Keratinocyte (primary cell): ENCODE measurements at regions not wholly inside any gene's neighbourhood (a gene's known extent, or its start where the extent isn't known, plus 50 kb on each side); places are given as distances from the start of the nearest gene placed in this dataset.
A peak's percentile ranks its signal among the peaks of the same experiment; 100 is the strongest.

ENCODE experiments used
- DNase-seq: peaks from one replicate; pipeline ENCODE4 v3.0.0-alpha.2; 2011; ENCODE audit warnings: low read depth, missing footprints, low spot score
- FAIRE-seq: peaks from 2 replicates; lab custom pipeline; 2011; peaks lifted over from hg19 to GRCh38; lab: Jason Lieb, UNC
- H2AFZ ChIP-seq: 2 replicates; pipeline ENCODE4 v1.6.0; 2012; ENCODE audit warnings: low read length, control low read depth, inconsistent platforms; ENCODE audit not compliant: control insufficient read depth
- H3K27ac ChIP-seq: 2 replicates; pipeline ENCODE4 v1.5.1; 2011; ENCODE audit warnings: low read length; ENCODE audit not compliant: control insufficient read depth, insufficient read depth
- H3K27me3 ChIP-seq: 3 replicates; pipeline ENCODE4 v1.6.0; 2011; ENCODE audit warnings: low read length; ENCODE audit not compliant: control insufficient read depth, insufficient read depth; ENCODE audit errors: extremely low read depth
- H3K36me3 ChIP-seq, 2 experiments: 2 replicates in 1 of 2; 3 replicates in 1 of 2; pipeline ENCODE4 v1.5.1; 2011; ENCODE audit warnings: low read length in 2 of 2, mild to moderate bottlenecking in 1 of 2; ENCODE audit not compliant: control insufficient read depth in 2 of 2, insufficient read depth in 2 of 2; ENCODE audit errors: extremely low read depth in 1 of 2
- H3K4me1 ChIP-seq: 3 replicates; pipeline ENCODE4 v1.5.1; 2011; ENCODE audit warnings: low read length; ENCODE audit not compliant: control insufficient read depth, insufficient read depth; ENCODE audit errors: extremely low read depth
- H3K4me2 ChIP-seq: 3 replicates; pipeline ENCODE4 v1.6.0; 2011; ENCODE audit warnings: low read depth, low read length; ENCODE audit not compliant: control insufficient read depth, insufficient read depth; ENCODE audit errors: extremely low read depth
- H3K4me3 ChIP-seq, 3 experiments: fragments of 200-600 bp in 1 of 3; sonication (generic) in 1 of 3; 2 replicates in 2 of 3; 3 replicates in 1 of 3; pipeline ENCODE4 v1.5.1; 2011 to 2016; ENCODE audit warnings: low read length in 3 of 3, mild to moderate bottlenecking in 3 of 3, control low read depth in 2 of 3, inconsistent platforms in 1 of 3, low read depth in 1 of 3, mixed read lengths in 1 of 3, mixed run types in 1 of 3, moderate library complexity in 1 of 3; ENCODE audit not compliant: control insufficient read depth in 2 of 3, insufficient read depth in 2 of 3; ENCODE audit errors: extremely low read depth in 1 of 3
- H3K79me2 ChIP-seq: 2 replicates; pipeline ENCODE4 v1.6.0; 2012; ENCODE audit warnings: low read length; ENCODE audit not compliant: control insufficient read depth, insufficient read depth
- H3K9ac ChIP-seq: 3 replicates; pipeline ENCODE4 v1.6.0; 2011; ENCODE audit warnings: low read length; ENCODE audit not compliant: control insufficient read depth, insufficient read depth; ENCODE audit errors: extremely low read depth
- H3K9me1 ChIP-seq: 3 replicates; pipeline ENCODE4 v1.6.0; 2011; ENCODE audit warnings: low read length; ENCODE audit not compliant: control insufficient read depth, insufficient read depth; ENCODE audit errors: extremely low read depth
- H3K9me3 ChIP-seq: 2 replicates; pipeline ENCODE4 v1.5.1; 2012; ENCODE audit warnings: low read depth, low read length; ENCODE audit not compliant: control insufficient read depth
- H4K20me1 ChIP-seq: 3 replicates; pipeline ENCODE4 v1.6.0; 2011; ENCODE audit warnings: low read length; ENCODE audit not compliant: control insufficient read depth, insufficient read depth; ENCODE audit errors: extremely low read depth
- EZH2 ChIP-seq: IDR thresholded peaks from one replicate; pipeline ENCODE4 v1.6.1; 2012; ENCODE audit warnings: inconsistent platforms, mild to moderate bottlenecking, low read length, moderate library complexity
- dilution Hi-C: fragments of 300-500 bp; cut with MboI; formaldehyde crosslinking; loops from one replicate; pipeline ENCODE4 v1.7.0; 2020; ENCODE audit warnings: low sequenced_read_pairs; ENCODE audit not compliant: extremely low pct_ligation_motif_present
- TF ChIP-seq, protein P1 (sequence below), 3 experiments: IDR thresholded peaks in 1 of 3; conservative IDR thresholded peaks in 1 of 3; optimal IDR thresholded peaks in 1 of 3; 2 replicates in 2 of 3; 3 replicates in 1 of 3; pipeline versions ENCODE3 to v1.5.1; 2011; ENCODE audit warnings: low read length in 3 of 3, mild to moderate bottlenecking in 3 of 3, moderate library complexity in 2 of 3, control low read depth in 1 of 3, inconsistent platforms in 1 of 3; ENCODE audit not compliant: insufficient read depth in 2 of 3; ENCODE audit errors: extremely low read depth in 1 of 3

DNA sequence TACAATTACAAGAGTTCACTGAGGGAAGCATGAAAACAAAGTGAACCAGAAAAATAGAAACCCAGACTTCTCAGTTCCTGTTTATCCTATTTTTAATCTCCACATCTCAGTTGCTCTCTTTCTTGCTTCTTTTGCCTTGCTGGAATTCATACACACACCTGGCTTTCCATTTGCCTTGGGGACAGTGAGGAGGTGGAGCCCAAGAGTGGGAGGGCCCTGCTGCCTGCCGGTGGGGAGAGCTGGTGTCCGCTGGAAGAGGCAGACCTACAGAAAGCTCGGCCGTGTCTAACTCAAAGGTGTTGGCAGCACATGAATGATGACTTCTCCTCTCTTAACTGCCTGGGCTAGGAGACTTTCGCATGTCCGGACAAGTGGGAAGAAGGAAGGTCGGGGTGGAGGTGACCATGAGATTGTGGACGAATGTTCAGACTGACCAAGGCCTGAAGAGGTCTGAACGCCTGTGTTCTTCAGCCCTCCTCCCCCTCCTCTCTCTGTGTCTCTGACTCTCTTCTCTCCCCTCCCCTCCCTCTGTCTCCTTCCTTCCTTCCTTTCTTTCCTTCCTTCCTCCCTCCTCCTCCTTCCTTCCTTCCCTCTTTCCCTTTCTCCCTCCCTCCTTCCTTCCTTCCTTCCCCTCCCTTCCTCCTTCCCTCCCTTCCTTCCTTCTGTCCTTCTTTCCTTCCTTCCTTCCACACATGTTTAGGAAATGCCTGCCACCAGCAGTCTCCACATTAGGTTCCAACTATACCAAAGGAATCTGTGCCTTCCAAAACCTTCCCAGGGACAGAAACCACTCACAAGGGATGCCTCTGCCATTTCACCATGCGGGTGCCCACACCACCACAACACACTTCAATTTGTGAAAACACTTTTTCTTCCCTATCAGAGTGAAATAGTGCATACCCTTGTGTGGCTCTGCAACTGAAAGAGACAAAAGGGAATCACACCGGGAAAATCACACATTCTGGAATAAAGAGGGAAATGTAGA lies 157.3 kb upstream of the RUNX1 start:
- peak; percentile 83 for FAIRE-seq
- no peaks in the 10 kb centered on the region for H3K27me3 ChIP-seq
- no peaks in the 10 kb centered on the region for H3K79me2 ChIP-seq
- H3K9ac ChIP-seq: peak overlapping the region; percentile 45
- dilution Hi-C loops: no loop called here
- peak overlapping the region; percentile 9 for H2AFZ ChIP-seq
- H3K36me3 ChIP-seq: no peaks in the 10 kb centered on the region
- no peaks in the 10 kb centered on the region for H3K9me1 ChIP-seq
- peak overlapping the region in 1 of 3 experiments; percentile 30 for H3K4me3 ChIP-seq
- H3K4me1 ChIP-seq: peaks cover 28% of the 10 kb centered on the region
- DNase-seq: peak; percentile 61
- TF ChIP-seq, protein P1, sequence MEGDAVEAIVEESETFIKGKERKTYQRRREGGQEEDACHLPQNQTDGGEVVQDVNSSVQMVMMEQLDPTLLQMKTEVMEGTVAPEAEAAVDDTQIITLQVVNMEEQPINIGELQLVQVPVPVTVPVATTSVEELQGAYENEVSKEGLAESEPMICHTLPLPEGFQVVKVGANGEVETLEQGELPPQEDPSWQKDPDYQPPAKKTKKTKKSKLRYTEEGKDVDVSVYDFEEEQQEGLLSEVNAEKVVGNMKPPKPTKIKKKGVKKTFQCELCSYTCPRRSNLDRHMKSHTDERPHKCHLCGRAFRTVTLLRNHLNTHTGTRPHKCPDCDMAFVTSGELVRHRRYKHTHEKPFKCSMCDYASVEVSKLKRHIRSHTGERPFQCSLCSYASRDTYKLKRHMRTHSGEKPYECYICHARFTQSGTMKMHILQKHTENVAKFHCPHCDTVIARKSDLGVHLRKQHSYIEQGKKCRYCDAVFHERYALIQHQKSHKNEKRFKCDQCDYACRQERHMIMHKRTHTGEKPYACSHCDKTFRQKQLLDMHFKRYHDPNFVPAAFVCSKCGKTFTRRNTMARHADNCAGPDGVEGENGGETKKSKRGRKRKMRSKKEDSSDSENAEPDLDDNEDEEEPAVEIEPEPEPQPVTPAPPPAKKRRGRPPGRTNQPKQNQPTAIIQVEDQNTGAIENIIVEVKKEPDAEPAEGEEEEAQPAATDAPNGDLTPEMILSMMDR (optimal IDR thresholded peaks at IDR 0.05 in 1 of 3, IDR thresholded peaks at IDR 0.05 in 1 of 3, conservative IDR thresholded peaks at IDR 0.05 in 1 of 3; ENCODE audit: extremely low read depth in 1 of 3, insufficient read depth in 2 of 3, low read length in 3 of 3): no peak
- no peaks in the 10 kb centered on the region for H3K9me3 ChIP-seq
- H4K20me1 ChIP-seq: no peaks in the 10 kb centered on the region
- H3K27ac ChIP-seq: peak overlapping the region; percentile 37
- peak overlapping the region; percentile 53 for H3K4me2 ChIP-seq

DNA sequence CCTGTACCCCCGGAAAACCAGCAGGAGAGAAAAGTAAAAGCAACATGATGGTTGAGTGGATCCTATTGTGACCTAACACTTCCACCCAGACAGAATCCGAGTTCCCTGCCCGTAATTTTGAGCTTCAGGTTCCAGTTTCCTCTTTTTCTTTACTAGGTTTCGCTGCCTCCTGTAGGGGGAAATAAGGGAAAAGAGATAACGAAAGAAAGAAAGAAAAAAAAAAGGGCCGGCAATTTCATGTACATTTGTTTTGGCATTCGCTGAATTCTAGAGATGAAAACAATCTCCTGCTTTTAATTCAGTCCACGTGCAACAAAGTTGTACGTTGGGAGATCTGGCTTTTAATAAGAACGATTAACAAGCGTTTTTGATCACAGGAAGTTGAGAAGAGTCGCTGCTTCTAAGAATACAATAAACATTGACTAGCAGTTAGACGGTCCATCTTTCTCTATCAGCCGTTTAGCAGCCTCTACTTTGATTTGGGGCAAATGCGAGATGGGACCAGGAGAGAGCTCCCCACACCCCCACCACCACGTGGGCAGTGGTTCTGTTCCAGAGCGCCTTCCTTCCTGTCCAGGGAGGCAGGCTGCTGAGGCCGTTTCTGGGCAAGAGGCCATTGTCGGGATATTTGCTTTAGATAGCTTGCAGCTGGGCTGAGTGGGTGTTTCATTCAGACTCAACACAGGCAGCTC lies 155.9 kb upstream of the RUNX1 start:
- no peak for TF ChIP-seq EZH2
- TF ChIP-seq, protein P1 (optimal IDR thresholded peaks at IDR 0.05 in 1 of 3, IDR thresholded peaks at IDR 0.05 in 1 of 3, conservative IDR thresholded peaks at IDR 0.05 in 1 of 3; ENCODE audit: extremely low read depth in 1 of 3, insufficient read depth in 2 of 3, low read length in 3 of 3): no peak
- no peaks in the 10 kb centered on the region for H3K27me3 ChIP-seq
- peaks cover 28% of the 10 kb centered on the region for H3K4me1 ChIP-seq
- no peaks in the 10 kb centered on the region for H4K20me1 ChIP-seq
- no peaks in the 10 kb centered on the region for H3K9me1 ChIP-seq
- no peaks in the 10 kb centered on the region for H3K9me3 ChIP-seq
- FAIRE-seq (no peak), DNase-seq (no peak)
- H3K4me3 ChIP-seq: no peak overlapping the region
- no peak overlapping the region for H3K27ac ChIP-seq
- no peak overlapping the region for H2AFZ ChIP-seq
- no peak overlapping the region for H3K9ac ChIP-seq
- dilution Hi-C loops: no loop called here
- H3K79me2 ChIP-seq: no peaks in the 10 kb centered on the region
- no peaks in the 10 kb centered on the region for H3K36me3 ChIP-seq
- H3K4me2 ChIP-seq: no peak overlapping the region
